ENCODE measurements at regions not wholly inside any gene's neighbourhood (a gene's known extent, or its start where the extent isn't known, plus 50 kb on each side); places are given as distances from the start of the nearest gene placed in this dataset.
A peak's percentile ranks its signal among the peaks of the same experiment; 100 is the strongest.

GRCh38 chr5:152634586-152634985, 229.5 kb upstream of the NMUR2 start:
- peaks cover 3% of the 10 kb centered on the region for H3K4me1 Mint-ChIP-seq
- peaks cover 12% of the 10 kb centered on the region for H3K27me3 Mint-ChIP-seq (ENCODE audit: insufficient read depth)
- no peaks in the 10 kb centered on the region for H3K27me3 ChIP-seq (ENCODE audit: control insufficient read depth, insufficient read depth, low read length, poor library complexity, severe bottlenecking)
- H3K4me3 Mint-ChIP-seq, result no peak overlapping the region
- H3K27ac ChIP-seq (ENCODE audit: low read depth, low read length), result no peak overlapping the region
- TF ChIP-seq, protein P1, sequence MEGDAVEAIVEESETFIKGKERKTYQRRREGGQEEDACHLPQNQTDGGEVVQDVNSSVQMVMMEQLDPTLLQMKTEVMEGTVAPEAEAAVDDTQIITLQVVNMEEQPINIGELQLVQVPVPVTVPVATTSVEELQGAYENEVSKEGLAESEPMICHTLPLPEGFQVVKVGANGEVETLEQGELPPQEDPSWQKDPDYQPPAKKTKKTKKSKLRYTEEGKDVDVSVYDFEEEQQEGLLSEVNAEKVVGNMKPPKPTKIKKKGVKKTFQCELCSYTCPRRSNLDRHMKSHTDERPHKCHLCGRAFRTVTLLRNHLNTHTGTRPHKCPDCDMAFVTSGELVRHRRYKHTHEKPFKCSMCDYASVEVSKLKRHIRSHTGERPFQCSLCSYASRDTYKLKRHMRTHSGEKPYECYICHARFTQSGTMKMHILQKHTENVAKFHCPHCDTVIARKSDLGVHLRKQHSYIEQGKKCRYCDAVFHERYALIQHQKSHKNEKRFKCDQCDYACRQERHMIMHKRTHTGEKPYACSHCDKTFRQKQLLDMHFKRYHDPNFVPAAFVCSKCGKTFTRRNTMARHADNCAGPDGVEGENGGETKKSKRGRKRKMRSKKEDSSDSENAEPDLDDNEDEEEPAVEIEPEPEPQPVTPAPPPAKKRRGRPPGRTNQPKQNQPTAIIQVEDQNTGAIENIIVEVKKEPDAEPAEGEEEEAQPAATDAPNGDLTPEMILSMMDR (conservative IDR thresholded peaks at IDR 0.05), result no peak
- DNase-seq, result peak; percentile 52
- H3K9me3 ChIP-seq (ENCODE audit: control insufficient read depth, low read length), result no peaks in the 10 kb centered on the region
- peaks cover 5% of the 10 kb centered on the region for H3K4me1 ChIP-seq (ENCODE audit: control insufficient read depth, insufficient read depth, low read length)
- no peaks in the 10 kb centered on the region for H3K36me3 ChIP-seq (ENCODE audit: control insufficient read depth, insufficient read depth, low read length)
- no peaks in the 10 kb centered on the region for H3K9me3 Mint-ChIP-seq
- H3K27ac Mint-ChIP-seq, result no peak overlapping the region
- no peaks in the 10 kb centered on the region for H3K36me3 Mint-ChIP-seq (ENCODE audit: low read depth)
- H3K9ac ChIP-seq (ENCODE audit: extremely low read depth, low read length, poor library complexity, severe bottlenecking), result no peak overlapping the region
- no peak overlapping the region for H3K4me3 ChIP-seq (ENCODE audit: low read length)

GRCh38 chr5:152638996-152639552, 234.0 kb upstream of the NMUR2 start:
- H3K4me3 ChIP-seq (ENCODE audit: low read length), result no peak overlapping the region

DNA sequence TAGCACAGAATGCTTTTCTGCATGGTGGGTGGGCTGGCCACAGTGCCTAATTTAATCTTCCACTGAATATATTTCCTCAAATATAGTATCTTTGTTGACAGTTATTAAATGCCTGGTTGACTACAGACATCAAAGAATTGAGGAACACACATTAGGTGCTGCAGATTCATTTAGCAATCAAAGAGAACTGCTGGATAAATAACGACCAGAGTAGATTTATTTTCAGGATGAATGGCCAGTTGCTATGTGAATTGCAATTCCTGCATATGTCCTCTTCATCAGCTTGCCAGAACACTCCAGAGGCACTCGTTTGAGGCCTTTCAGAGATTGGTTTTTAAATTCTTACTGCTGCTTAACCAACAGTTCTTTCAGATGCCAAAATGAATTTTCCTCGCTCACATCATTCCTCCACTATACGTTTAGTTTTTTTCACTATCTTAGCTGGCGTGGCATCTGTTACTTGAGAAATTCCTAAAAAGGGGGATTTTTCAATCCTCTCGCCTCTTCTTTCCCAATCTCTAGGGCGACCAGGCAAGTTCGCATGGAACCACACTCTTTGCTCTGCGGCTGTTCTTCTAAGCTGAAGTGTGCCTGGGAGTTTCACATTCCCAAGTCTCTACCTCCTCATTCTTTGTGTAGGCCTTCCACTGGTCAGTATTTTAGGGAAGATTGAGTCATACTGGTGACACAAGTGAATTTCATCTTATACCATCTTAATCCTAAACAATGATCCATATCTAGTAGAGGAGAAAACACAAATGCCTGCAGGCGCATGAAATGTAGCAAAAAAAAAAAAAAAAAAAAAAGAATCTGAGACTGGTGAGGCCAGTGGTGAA, 237.1 kb upstream of the NMUR2 start:
- H3K4me1 ChIP-seq (ENCODE audit: control insufficient read depth, insufficient read depth, low read length), result peaks cover 4% of the 10 kb centered on the region
- TF ChIP-seq, protein P1 (conservative IDR thresholded peaks at IDR 0.05), result no peak
- no peak overlapping the region for H3K27ac ChIP-seq (ENCODE audit: low read depth, low read length)
- Mint-ChIP-seq H3K36me3 (ENCODE audit: low read depth) (no peaks in the 10 kb centered on the region), H3K4me1 (peaks cover 25% of the 10 kb centered on the region), H3K27me3 (ENCODE audit: insufficient read depth) (peaks cover 3% of the 10 kb centered on the region), H3K9me3 (no peaks in the 10 kb centered on the region), H3K4me3 (no peak overlapping the region), H3K27ac (no peak overlapping the region)
- no peaks in the 10 kb centered on the region for H3K36me3 ChIP-seq (ENCODE audit: control insufficient read depth, insufficient read depth, low read length)
- H3K4me3 ChIP-seq (ENCODE audit: low read length), result no peak overlapping the region
- H3K27me3 ChIP-seq (ENCODE audit: control insufficient read depth, insufficient read depth, low read length, poor library complexity, severe bottlenecking), result no peaks in the 10 kb centered on the region
- DNase-seq, result no peak
- no peaks in the 10 kb centered on the region for H3K9me3 ChIP-seq (ENCODE audit: control insufficient read depth, low read length)
- no peak overlapping the region for H3K9ac ChIP-seq (ENCODE audit: extremely low read depth, low read length, poor library complexity, severe bottlenecking)
- 88 to 93% methylated on average over 8 to 10 of the region's 10 CpGs for WGBS, 2 experiments (ENCODE audit: insufficient coverage in 1 of 2, insufficient read length in 1 of 2)

More at GRCh38 chr5:152638996-152639552, 234.0 kb upstream of the NMUR2 start:
- H3K27me3 Mint-ChIP-seq (ENCODE audit: insufficient read depth), result peaks cover 5% of the 10 kb centered on the region
- no peaks in the 10 kb centered on the region for H3K4me1 ChIP-seq (ENCODE audit: control insufficient read depth, insufficient read depth, low read length)
- H3K27ac Mint-ChIP-seq, result no peak overlapping the region
- peaks cover 19% of the 10 kb centered on the region for H3K4me1 Mint-ChIP-seq
- no peaks in the 10 kb centered on the region for H3K27me3 ChIP-seq (ENCODE audit: control insufficient read depth, insufficient read depth, low read length, poor library complexity, severe bottlenecking)
- H3K36me3 Mint-ChIP-seq (ENCODE audit: low read depth), result no peaks in the 10 kb centered on the region
- no peaks in the 10 kb centered on the region for H3K9me3 ChIP-seq (ENCODE audit: control insufficient read depth, low read length)
- no peaks in the 10 kb centered on the region for H3K36me3 ChIP-seq (ENCODE audit: control insufficient read depth, insufficient read depth, low read length)
- H3K27ac ChIP-seq (ENCODE audit: low read depth, low read length), result no peak overlapping the region
- no peak overlapping the region for H3K4me3 Mint-ChIP-seq
- no peak for DNase-seq
- H3K9ac ChIP-seq (ENCODE audit: extremely low read depth, low read length, poor library complexity, severe bottlenecking), result no peak overlapping the region
- 83 to 93% methylated on average over 2 of the region's 2 CpGs for WGBS, 2 experiments (ENCODE audit: insufficient coverage in 1 of 2, insufficient read length in 1 of 2)
- H3K9me3 Mint-ChIP-seq, result no peaks in the 10 kb centered on the region
- TF ChIP-seq, protein P1 (conservative IDR thresholded peaks at IDR 0.05), result no peak

All from endodermal cell (in vitro differentiated cells).